NCI-H2029 (cell line): ENCODE measurements at regions not wholly inside any gene's neighbourhood (a gene's known extent, or its start where the extent isn't known, plus 50 kb on each side); places are given as distances from the start of the nearest gene placed in this dataset.
"Not testable (repeated sequence)": the region's sequence is repeated elsewhere in the genome, so short reads cannot be mapped to it uniquely, and the experiment has no call there.

Source experiments
- DNase-seq: peaks from one replicate; lab custom pipeline; 2025; lab: John Stamatoyannopoulos, UW

DNA sequence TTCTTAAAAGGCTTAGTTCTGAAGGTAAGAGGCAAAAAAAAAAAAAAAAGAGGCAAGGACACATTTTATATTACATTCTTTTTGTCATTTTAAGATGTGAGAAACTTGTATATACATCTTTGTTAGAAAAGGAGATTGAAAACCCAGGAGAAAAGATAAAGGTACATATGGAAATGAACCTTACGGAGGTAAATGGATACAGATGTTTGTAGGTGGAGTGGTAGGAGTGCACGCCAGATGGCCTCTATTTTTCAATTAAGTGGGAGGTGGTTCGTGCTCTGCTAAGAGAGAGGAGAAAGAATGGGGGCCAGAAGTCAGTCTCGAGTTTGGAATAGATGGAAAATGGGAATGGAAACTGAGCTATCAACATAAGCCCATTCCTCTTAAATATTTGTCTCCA lies 622.5 kb upstream of the GHITM start:
- no peak for DNase-seq

GRCh38 chr10:83517456-83517855 lies 621.9 kb upstream of the GHITM start:
- DNase-seq, result no peak

GRCh38 chr10:83518779-83519178 lies 620.5 kb upstream of the GHITM start:
- no peak for DNase-seq

DNA sequence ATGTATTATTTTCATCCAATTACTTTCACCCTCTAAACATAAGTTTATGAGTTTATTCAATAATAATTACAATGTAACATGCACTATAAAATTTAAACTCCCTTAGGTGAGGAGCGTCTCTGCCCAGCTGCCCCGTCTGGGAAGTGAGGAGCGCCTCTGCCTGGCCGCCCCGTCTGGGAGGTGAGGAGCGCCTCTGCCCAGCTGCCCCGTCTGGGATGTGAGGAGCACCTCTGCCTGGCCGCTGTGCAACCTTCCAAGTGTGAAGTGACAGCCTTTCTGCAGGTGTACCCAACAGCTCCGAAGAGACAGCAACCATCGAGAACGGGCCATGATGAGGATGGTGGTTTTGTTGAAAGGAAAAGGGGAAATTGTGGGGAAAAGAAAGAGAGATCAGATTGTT lies 618.9 kb upstream of the GHITM start:
- DNase-seq, result not testable (repeated sequence)

DNA sequence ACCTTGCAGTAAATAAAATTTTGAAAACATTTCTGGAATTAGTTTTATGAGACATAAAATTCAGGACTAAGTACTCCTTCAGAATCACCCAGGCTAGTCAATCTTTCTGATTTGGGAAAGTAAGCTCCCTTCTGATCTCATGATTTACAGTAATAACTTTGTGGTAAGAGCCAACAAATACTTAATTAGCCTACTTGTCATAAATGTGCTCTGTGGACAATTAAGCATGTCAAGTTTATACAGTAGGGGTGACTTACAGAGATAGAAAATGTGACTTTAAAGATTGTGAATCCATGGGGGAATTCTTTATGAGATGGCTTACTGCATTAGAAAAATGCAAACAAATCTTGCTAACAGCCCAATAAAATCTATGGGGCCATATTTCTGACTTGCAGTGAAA lies 616.9 kb upstream of the GHITM start:
- DNase-seq, result no peak

DNA sequence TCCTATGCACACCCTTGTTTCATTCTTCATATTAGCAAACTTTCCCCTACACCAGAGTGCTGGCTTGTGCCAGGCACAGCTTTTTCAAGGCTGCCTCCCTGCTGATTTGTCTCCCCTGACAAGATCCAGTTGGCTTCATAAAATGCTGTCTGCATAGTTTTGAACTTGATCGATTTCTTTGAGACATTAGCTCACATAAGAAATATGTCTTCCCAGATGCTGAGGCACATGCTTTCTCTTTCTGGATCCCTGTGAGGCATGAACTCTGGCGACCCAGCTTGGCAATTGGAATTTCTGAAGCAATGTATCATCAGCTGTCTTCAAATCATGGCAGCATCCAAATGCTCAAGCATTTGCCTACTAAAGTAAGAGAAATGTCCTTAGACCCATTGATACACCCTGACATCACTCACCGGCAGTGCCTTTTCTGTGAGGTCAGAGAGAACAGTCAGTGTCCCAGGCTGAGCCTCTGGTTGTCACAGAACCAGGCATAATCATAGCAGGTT lies 616.4 kb upstream of the GHITM start:
- DNase-seq, result no peak

GRCh38 chr10:83527934-83528333 lies 611.4 kb upstream of the GHITM start:
- DNase-seq, result no peak

DNA sequence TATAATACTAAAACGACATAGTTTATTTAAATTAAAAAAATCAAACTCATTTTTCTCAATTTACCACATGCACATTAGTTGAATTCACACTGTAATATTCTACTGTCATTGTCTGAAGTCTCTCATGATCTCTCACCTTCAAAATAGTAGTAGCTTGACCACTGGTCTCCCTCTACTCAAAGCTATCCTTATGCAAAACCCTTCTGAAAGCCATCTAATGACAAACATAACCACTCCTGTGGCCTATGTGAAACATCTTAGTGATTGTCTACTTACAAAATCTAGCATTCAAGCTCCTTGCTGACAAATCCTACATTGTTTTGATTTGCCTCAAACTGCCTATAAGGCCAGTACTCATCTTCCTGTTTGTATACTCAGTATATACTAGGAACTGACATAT lies 606.0 kb upstream of the GHITM start:
- no peak for DNase-seq

DNA sequence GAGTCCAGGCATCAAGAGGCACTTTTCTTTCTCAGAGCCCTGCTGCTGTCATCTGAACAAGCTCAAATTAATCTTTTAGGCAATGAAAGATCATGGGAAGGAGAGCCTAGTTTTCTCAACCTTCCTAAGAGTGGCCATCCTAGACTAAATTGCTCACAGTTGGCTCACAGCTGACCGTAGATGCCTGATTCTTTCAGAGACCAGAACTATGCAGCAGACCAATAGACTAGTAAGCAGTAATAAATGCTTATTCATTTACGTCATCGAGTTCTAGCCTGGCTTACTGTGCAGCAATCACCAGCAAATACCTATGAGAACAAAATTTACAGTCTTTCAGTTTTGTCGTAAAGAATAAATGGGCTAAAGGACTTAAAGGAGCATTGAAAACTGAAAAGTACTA lies 602.9 kb upstream of the GHITM start:
- no peak for DNase-seq

- no peak for DNase-seq
Observed at GRCh38 chr10:83538047-83538446, 601.3 kb upstream of the GHITM start.

DNA sequence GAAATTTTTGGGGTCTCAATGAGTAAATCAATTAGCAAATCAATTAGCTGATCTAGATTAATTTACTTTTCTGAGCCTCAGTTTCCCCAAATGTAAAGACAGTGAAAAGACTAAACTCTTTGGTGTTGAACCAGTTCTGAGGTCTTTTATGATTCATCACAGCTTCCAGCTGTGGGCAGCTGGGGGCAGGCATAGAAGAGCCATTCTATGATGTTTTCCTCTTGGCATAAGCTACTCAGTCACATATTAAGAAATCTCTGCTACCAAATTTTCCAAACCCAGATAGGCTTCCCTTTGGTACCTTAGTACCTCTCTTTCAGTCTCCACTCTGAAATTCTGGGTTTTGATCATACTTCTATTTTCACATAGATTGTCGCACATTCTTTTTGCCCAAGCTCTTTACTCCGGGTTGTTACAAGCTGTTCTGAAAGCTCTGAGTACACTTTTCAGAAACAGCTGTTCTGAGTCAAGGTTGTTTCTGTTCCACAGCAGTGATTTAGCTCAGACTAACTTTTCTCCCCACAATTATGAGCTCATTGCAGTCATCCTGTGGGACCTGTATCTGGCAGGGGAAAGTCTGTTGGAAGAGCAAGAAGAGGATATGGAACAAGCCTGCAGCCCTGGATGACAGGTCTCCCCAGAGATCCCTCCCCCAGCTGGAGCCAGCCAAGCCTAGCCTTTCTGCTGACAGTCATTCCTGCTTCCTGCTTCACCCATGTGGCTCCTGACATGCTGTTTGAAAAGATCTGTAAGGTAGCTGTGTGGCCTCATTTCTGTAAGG lies 599.6 kb upstream of the GHITM start:
- no peak for DNase-seq

- no peak for DNase-seq
Observed at GRCh38 chr10:83541046-83541445, 598.3 kb upstream of the GHITM start.

- no peak for DNase-seq
Observed at GRCh38 chr10:83542774-83543411, 596.4 kb upstream of the GHITM start.

GRCh38 chr10:83543691-83544462 lies 595.4 kb upstream of the GHITM start:
- no peak for DNase-seq

DNA sequence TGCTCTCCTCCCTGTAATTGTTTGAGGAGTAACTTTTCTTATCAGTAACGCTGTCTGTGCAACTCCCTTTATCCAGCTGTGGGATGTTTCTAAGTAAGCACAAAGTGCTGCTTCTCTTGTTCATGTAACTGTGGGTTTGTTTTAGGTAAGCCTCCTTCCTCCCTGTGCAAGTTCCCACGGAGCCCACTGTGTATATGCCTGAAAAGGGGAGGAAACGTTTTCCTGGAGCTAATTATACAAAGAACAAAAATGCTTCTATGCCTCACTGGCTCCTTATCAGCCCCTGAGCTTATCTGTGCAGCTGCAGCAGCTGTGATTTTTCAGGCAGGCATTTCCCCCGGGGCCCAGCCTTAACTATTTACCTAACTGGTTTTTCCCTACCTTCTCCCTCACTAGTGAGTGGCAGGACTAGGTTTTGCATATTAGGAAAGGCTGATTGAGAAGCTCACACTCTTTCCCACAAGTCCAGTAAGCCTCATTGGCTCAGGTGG lies 593.4 kb upstream of the GHITM start:
- DNase-seq, result no peak

- DNase-seq, result not testable (repeated sequence)
Observed at GRCh38 chr10:83551190-83551589, 588.1 kb upstream of the GHITM start.

DNA sequence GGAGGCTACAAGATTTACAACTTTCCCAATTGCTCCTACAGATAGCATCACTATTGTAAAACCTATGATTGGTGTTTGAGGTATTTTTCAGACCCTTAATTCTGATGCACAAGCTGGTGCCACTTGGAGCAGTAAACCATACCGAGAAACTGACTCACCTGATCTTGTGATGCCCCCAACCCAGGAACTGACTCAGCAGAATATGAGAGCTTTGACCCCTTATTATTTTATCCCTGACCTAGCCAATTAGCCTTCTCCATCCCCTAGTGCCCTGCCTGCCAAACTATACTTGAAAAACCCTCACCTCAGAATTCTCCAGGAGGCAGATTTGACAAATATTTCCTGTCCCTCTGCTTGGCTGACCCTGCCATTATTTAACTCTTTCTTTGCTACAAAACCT lies 585.9 kb upstream of the GHITM start:
- no peak for DNase-seq

GRCh38 chr10:83555264-83555663 lies 584.0 kb upstream of the GHITM start:
- DNase-seq, result no peak

GRCh38 chr10:83562381-83562780 lies 576.9 kb upstream of the GHITM start:
- DNase-seq, result no peak

- DNase-seq, result no peak
Observed at GRCh38 chr10:83564889-83565588, 574.3 kb upstream of the GHITM start.

- DNase-seq, result no peak
Observed at GRCh38 chr10:83572036-83572435, 567.3 kb upstream of the GHITM start.

- no peak for DNase-seq
Observed at GRCh38 chr10:83574770-83575169, 564.5 kb upstream of the GHITM start.
